ENCODE measurements at regions not wholly inside any gene's neighbourhood (a gene's known extent, or its start where the extent isn't known, plus 50 kb on each side); places are given as distances from the start of the nearest gene placed in this dataset.

DNA sequence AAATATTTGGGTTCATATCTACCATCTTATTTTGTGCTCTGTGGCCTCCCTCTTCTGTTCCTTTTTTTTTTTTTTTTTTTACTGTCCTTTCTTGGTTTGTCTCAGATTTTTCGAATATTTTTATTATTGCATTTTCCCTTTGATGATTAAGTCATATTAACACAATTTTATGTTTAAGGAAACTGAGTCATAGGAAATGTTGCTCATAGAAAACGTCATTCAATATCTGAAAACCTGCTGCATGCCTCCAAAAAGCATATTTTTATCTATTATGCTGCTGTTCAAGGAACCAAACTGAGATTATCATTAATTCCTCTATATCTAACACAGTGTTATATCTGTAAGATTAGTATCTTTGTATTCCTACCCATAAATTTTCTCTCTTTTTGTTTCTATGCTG is 614.3 kb upstream of the SLC8A1 start:
- TF ChIP-seq, protein P1, sequence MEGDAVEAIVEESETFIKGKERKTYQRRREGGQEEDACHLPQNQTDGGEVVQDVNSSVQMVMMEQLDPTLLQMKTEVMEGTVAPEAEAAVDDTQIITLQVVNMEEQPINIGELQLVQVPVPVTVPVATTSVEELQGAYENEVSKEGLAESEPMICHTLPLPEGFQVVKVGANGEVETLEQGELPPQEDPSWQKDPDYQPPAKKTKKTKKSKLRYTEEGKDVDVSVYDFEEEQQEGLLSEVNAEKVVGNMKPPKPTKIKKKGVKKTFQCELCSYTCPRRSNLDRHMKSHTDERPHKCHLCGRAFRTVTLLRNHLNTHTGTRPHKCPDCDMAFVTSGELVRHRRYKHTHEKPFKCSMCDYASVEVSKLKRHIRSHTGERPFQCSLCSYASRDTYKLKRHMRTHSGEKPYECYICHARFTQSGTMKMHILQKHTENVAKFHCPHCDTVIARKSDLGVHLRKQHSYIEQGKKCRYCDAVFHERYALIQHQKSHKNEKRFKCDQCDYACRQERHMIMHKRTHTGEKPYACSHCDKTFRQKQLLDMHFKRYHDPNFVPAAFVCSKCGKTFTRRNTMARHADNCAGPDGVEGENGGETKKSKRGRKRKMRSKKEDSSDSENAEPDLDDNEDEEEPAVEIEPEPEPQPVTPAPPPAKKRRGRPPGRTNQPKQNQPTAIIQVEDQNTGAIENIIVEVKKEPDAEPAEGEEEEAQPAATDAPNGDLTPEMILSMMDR (conservative IDR thresholded peaks at IDR 0.05 in 1 of 2, IDR thresholded peaks at IDR 0.05 in 1 of 2; ENCODE audit: extremely low read depth in 1 of 2, insufficient read depth in 1 of 2, low read depth in 1 of 2, low read length in 2 of 2) = no peak
- no peak for TF ChIP-seq EZH2 (IDR thresholded peaks at IDR 0.05; ENCODE audit: borderline replicate concordance, low read length)

Measured in mammary epithelial cell (primary cell).